GM12872 (cell line): ENCODE measurements at regions not wholly inside any gene's neighbourhood (a gene's known extent, or its start where the extent isn't known, plus 50 kb on each side); places are given as distances from the start of the nearest gene placed in this dataset.
A peak's percentile ranks its signal among the peaks of the same experiment; 100 is the strongest.

Experiments
- CTCF ChIP-seq: IDR thresholded peaks from 3 replicates; pipeline ENCODE4 v1.5.1; 2011; ENCODE audit warnings: low read depth, mild to moderate bottlenecking, low read length, moderate library complexity; ENCODE audit not compliant: insufficient read depth

- TF ChIP-seq CTCF, result peak; percentile 46; the same call in 2 of the 3 replicates
Observed at GRCh38 chr4:26161030-26161824, 159.6 kb upstream of the RBPJ start.

- no peak for TF ChIP-seq CTCF
Observed at GRCh38 chr4:26162101-26162500, 158.7 kb upstream of the RBPJ start.

GRCh38 chr4:26163425-26164362 is 157.1 kb upstream of the RBPJ start:
- no peak for TF ChIP-seq CTCF

- no peak for TF ChIP-seq CTCF
Observed at GRCh38 chr4:26171501-26171900, 149.3 kb upstream of the RBPJ start.

- no peak for TF ChIP-seq CTCF
Observed at GRCh38 chr4:26171941-26172340, 148.9 kb upstream of the RBPJ start.

- TF ChIP-seq CTCF, result no peak
Observed at GRCh38 chr4:26173619-26174018, 147.2 kb upstream of the RBPJ start.

- TF ChIP-seq CTCF, result no peak
Observed at GRCh38 chr4:26174027-26174426, 146.8 kb upstream of the RBPJ start.
